GM12878 (cell line): ENCODE measurements at regions not wholly inside any gene's neighbourhood (a gene's known extent, or its start where the extent isn't known, plus 50 kb on each side); places are given as distances from the start of the nearest gene placed in this dataset.

ENCODE experiments used
- ATAC-seq: fragments of 200-7000 bp; cut with Tn5 transposase; 3 replicates; pipeline ENCODE4 v1.9.1; 2020; ENCODE audit warnings: mild to moderate bottlenecking, moderate library complexity
- BruUV-seq: library from RNA; stranded (reverse); fragments of 400-500 nt; replicated peaks from 2 replicates; lab custom pipeline; 2021; lab: Mats Ljungman, UMichigan
- CTCF ChIA-PET: fragments of 300-600 bp; sonication (Branson Sonifier 250); formaldehyde crosslinking; extraction: SDS; loops from one replicate; lab custom pipeline; 2021; ENCODE audit warnings: inconsistent platforms; lab: Yijun Ruan, JAX
- POLR2A ChIA-PET: fragments of 350-600 bp; formaldehyde crosslinking; extraction: SDS; loops from one replicate; lab custom pipeline; 2021; ENCODE audit warnings: inconsistent platforms; lab: Charles Lee
- RAD21 ChIA-PET: fragments of 300-600 bp; sonication (Branson Sonifier 250); formaldehyde crosslinking; loops from one replicate; lab custom pipeline; 2023; ENCODE audit warnings: antibody characterized with exemption; ENCODE audit not compliant: unreplicated experiment; lab: Charles Lee
- SMC1A ChIA-PET: fragments of 300-600 bp; sonication (Branson Sonifier 250); formaldehyde crosslinking; loops from one replicate; lab custom pipeline; 2023; ENCODE audit not compliant: unreplicated experiment, uncharacterized antibody; lab: Charles Lee
- DNase-seq: peaks from one replicate; pipeline ENCODE4 v3.0.0-alpha.2; 2011; ENCODE audit warnings: low read depth, low spot score
- FAIRE-seq: peaks from 3 replicates; lab custom pipeline; 2011; peaks lifted over from hg19 to GRCh38; lab: Jason Lieb, UNC
- H2AFZ ChIP-seq: 2 replicates; pipeline ENCODE4 v1.6.0; 2011; ENCODE audit warnings: low read depth, low read length, control low read depth; ENCODE audit not compliant: control insufficient read depth
- H3K27ac ChIP-seq: 2 replicates; pipeline ENCODE4 v1.5.1; 2011; ENCODE audit warnings: control low read depth; ENCODE audit not compliant: control insufficient read depth, insufficient read depth
- H3K27me3 ChIP-seq, 2 experiments: replicated peaks in 1 of 2; 2 replicates each; pipeline versions ENCODE4 v1.6.0 to v1.6.1; 2011; ENCODE audit warnings: low read length in 1 of 2; ENCODE audit not compliant: control insufficient read depth in 2 of 2, insufficient read depth in 2 of 2
- H3K36me3 ChIP-seq, 2 experiments: 2 replicates each; pipeline ENCODE4 v1.5.1; 2011; ENCODE audit warnings: low read length in 1 of 2; ENCODE audit not compliant: control insufficient read depth in 2 of 2, insufficient read depth in 2 of 2
- H3K4me1 ChIP-seq: 2 replicates; pipeline ENCODE4 v1.6.1; 2011; ENCODE audit warnings: mild to moderate bottlenecking, low read length, moderate library complexity, mixed read lengths; ENCODE audit not compliant: control insufficient read depth, insufficient read depth
- H3K4me2 ChIP-seq: 2 replicates; pipeline ENCODE4 v1.6.0; 2011; ENCODE audit warnings: control low read depth; ENCODE audit not compliant: control insufficient read depth, insufficient read depth
- H3K4me3 ChIP-seq: fragments of 200-600 bp; sonication (generic); 2 replicates; pipeline ENCODE4 v1.5.1; 2016
- H3K79me2 ChIP-seq: 2 replicates; pipeline ENCODE4 v1.6.0; 2011; ENCODE audit warnings: low read length; ENCODE audit not compliant: control insufficient read depth, insufficient read depth
- H3K9ac ChIP-seq: 2 replicates; pipeline ENCODE4 v1.8.0; 2011; ENCODE audit warnings: low read length, control low read depth, mixed read lengths; ENCODE audit not compliant: control insufficient read depth, insufficient read depth
- H3K9me3 ChIP-seq: replicated peaks from 3 replicates; pipeline ENCODE4 v1.5.1; 2011; ENCODE audit warnings: mild to moderate bottlenecking, low read length; ENCODE audit not compliant: control insufficient read depth, insufficient read depth
- H4K20me1 ChIP-seq: 2 replicates; pipeline ENCODE4 v1.6.0; 2011; ENCODE audit not compliant: control insufficient read depth, insufficient read depth
- BCLAF1 ChIP-seq: fragments of 450-650 bp; IDR thresholded peaks from 2 replicates; pipeline ENCODE4 v1.6.1; 2017; ENCODE audit warnings: antibody characterized with exemption, mild to moderate bottlenecking, moderate library complexity
- CEBPZ ChIP-seq: fragments of 150-350 bp; IDR thresholded peaks from 2 replicates; pipeline ENCODE4 v1.6.1; 2016; ENCODE audit warnings: low read depth, low read length
- FOXM1 ChIP-seq: IDR thresholded peaks from 2 replicates; pipeline ENCODE4 v1.6.1; 2012; ENCODE audit warnings: low read depth, mild to moderate bottlenecking, inconsistent platforms, low read length, moderate library complexity
- IRF3 ChIP-seq: fragments of 450-650 bp; IDR thresholded peaks from 2 replicates; pipeline ENCODE4 v1.6.1; 2014; ENCODE audit warnings: mild to moderate bottlenecking
- MYB ChIP-seq: fragments of 150-350 bp; IDR thresholded peaks from 2 replicates; pipeline ENCODE4 v1.6.1; 2014; ENCODE audit warnings: mild to moderate bottlenecking, low read depth, low read length, borderline replicate concordance
- SIN3A ChIP-seq: IDR thresholded peaks from 2 replicates; pipeline ENCODE4 v1.6.1; 2012; ENCODE audit warnings: low read depth, low read length, improper control_type of control experiment
- YBX1 ChIP-seq: fragments of 450-650 bp; IDR thresholded peaks from 2 replicates; pipeline ENCODE4 v1.6.1; 2016; ENCODE audit warnings: antibody characterized with exemption
- ZBED1 ChIP-seq: IDR thresholded peaks from 2 replicates; pipeline ENCODE4 v1.6.1; 2016; ENCODE audit warnings: borderline replicate concordance
- WGBS: methylation state at CpG from one replicate; pipeline ENCODE4 v1.1.6; 2016; ENCODE audit warnings: low lambda C conversion rate; ENCODE audit not compliant: insufficient replicate concordance, insufficient coverage; ENCODE audit errors: missing lambda C conversion rate; 5-methylcytosine and 5-hydroxymethylcytosine counted together
- in situ Hi-C: fragments of 300-500 bp; cut with MboI; formaldehyde crosslinking; loops from 9 replicates; pipeline ENCODE4 v1.14.3; 2018; ENCODE audit warnings: mixed read lengths
- intact Hi-C: fragments of 100-400 bp; cut with micrococcal nuclease; formaldehyde crosslinking; loops from one replicate; pipeline ENCODE4 v1.14.2; 2022; ENCODE audit not compliant: unreplicated experiment

GRCh38 chr3:94379264-94379663 lies 316.4 kb downstream of the NSUN3 start:
- BruUV-seq: no TSS peak
- no peaks in the 10 kb centered on the region for H3K4me1 ChIP-seq
- H2AFZ ChIP-seq: no peak overlapping the region
- in situ Hi-C loops (no loop called here), intact Hi-C loops (no loop called here)
- no peak overlapping the region for H3K4me2 ChIP-seq
- CTCF ChIA-PET: no interaction called here
- no peaks in the 10 kb centered on the region for H3K27me3 ChIP-seq
- FAIRE-seq (no peak), DNase-seq (no peak), ATAC-seq (no peak)
- no peak overlapping the region for H3K27ac ChIP-seq
- WGBS: 41% methylated on average over 2 of the region's 2 CpGs
- no peaks in the 10 kb centered on the region for H4K20me1 ChIP-seq
- no peaks in the 10 kb centered on the region for H3K36me3 ChIP-seq
- H3K4me3 ChIP-seq: no peak overlapping the region
- no peaks in the 10 kb centered on the region for H3K79me2 ChIP-seq
- SMC1A ChIA-PET: no interaction called here
- H3K9me3 ChIP-seq: no peaks in the 10 kb centered on the region
- RAD21 ChIA-PET: no interaction called here
- no peak overlapping the region for H3K9ac ChIP-seq
- POLR2A ChIA-PET: no interaction called here
- no peak for TF ChIP-seq CEBPZ
- TF ChIP-seq ZBED1: no peak
- no peak for TF ChIP-seq YBX1
- no peak for TF ChIP-seq MYB
- no peak for TF ChIP-seq BCLAF1
- TF ChIP-seq SIN3A: no peak
- TF ChIP-seq IRF3: no peak
- TF ChIP-seq FOXM1: no peak
